ENCODE measurements at regions not wholly inside any gene's neighbourhood (a gene's known extent, or its start where the extent isn't known, plus 50 kb on each side); places are given as distances from the start of the nearest gene placed in this dataset.

DNA sequence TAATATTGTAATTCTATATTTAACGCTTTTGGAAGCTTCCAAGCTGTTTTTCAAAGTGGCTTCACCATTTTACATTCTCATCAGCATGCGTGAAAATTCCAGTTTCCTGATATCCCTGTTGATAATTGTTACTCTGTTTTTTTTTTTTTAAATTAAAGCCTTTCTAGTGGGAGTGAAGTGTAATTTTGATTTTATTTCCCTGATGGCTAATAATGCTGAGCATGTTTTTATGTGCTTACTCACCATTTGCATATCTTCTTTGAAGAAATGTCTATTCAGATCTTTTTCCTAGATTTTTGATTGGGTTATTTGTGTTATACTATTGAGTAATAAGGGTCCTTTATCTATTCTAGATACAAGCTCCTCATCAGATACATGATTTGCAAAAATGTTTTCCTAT is 382.8 kb upstream of the HS6ST1 start:
- TF ChIP-seq POLR2A (IDR thresholded peaks at IDR 0.05) = no peak
- TF ChIP-seq, protein P1, sequence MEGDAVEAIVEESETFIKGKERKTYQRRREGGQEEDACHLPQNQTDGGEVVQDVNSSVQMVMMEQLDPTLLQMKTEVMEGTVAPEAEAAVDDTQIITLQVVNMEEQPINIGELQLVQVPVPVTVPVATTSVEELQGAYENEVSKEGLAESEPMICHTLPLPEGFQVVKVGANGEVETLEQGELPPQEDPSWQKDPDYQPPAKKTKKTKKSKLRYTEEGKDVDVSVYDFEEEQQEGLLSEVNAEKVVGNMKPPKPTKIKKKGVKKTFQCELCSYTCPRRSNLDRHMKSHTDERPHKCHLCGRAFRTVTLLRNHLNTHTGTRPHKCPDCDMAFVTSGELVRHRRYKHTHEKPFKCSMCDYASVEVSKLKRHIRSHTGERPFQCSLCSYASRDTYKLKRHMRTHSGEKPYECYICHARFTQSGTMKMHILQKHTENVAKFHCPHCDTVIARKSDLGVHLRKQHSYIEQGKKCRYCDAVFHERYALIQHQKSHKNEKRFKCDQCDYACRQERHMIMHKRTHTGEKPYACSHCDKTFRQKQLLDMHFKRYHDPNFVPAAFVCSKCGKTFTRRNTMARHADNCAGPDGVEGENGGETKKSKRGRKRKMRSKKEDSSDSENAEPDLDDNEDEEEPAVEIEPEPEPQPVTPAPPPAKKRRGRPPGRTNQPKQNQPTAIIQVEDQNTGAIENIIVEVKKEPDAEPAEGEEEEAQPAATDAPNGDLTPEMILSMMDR (IDR thresholded peaks at IDR 0.05) = no peak

Data from testis (tissue), 2 donors.